NCI-H2081 treated with DMSO at 0.1 percent for 48 hours (cell line): ENCODE measurements at regions not wholly inside any gene's neighbourhood (a gene's known extent, or its start where the extent isn't known, plus 50 kb on each side); places are given as distances from the start of the nearest gene placed in this dataset.
"Not testable (repeated sequence)": the region's sequence is repeated elsewhere in the genome, so short reads cannot be mapped to it uniquely, and the experiment has no call there.

Experiments
- DNase-seq: peaks from one replicate; lab custom pipeline; 2025; lab: John Stamatoyannopoulos, UW

- no peak for DNase-seq
Observed at GRCh38 chr5:174642816-174643405, 81.5 kb upstream of the MSX2 start.

- DNase-seq, result no peak
Observed at GRCh38 chr5:174644436-174644835, 79.9 kb upstream of the MSX2 start.

GRCh38 chr5:174644923-174645322 lies 79.5 kb upstream of the MSX2 start:
- DNase-seq, result no peak

- no peak for DNase-seq
Observed at GRCh38 chr5:174645677-174646076, 78.7 kb upstream of the MSX2 start.

- not testable (repeated sequence) for DNase-seq
Observed at GRCh38 chr5:174648618-174649017, 75.8 kb upstream of the MSX2 start.

- DNase-seq, result no peak
Observed at GRCh38 chr5:174649391-174649790, 75.0 kb upstream of the MSX2 start.

- no peak for DNase-seq
Observed at GRCh38 chr5:174654442-174654841, 69.9 kb upstream of the MSX2 start.

GRCh38 chr5:174655351-174655750 lies 69.0 kb upstream of the MSX2 start:
- no peak for DNase-seq

- no peak for DNase-seq
Observed at GRCh38 chr5:174664180-174664850, 60.1 kb upstream of the MSX2 start.

- no peak for DNase-seq
Observed at GRCh38 chr5:174665347-174665746, 59.0 kb upstream of the MSX2 start.

GRCh38 chr5:174667526-174667925 lies 56.9 kb upstream of the MSX2 start:
- no peak for DNase-seq

- no peak for DNase-seq
Observed at GRCh38 chr5:174668349-174668748, 56.0 kb upstream of the MSX2 start.
